ENCODE measurements at regions not wholly inside any gene's neighbourhood (a gene's known extent, or its start where the extent isn't known, plus 50 kb on each side); places are given as distances from the start of the nearest gene placed in this dataset.

DNA sequence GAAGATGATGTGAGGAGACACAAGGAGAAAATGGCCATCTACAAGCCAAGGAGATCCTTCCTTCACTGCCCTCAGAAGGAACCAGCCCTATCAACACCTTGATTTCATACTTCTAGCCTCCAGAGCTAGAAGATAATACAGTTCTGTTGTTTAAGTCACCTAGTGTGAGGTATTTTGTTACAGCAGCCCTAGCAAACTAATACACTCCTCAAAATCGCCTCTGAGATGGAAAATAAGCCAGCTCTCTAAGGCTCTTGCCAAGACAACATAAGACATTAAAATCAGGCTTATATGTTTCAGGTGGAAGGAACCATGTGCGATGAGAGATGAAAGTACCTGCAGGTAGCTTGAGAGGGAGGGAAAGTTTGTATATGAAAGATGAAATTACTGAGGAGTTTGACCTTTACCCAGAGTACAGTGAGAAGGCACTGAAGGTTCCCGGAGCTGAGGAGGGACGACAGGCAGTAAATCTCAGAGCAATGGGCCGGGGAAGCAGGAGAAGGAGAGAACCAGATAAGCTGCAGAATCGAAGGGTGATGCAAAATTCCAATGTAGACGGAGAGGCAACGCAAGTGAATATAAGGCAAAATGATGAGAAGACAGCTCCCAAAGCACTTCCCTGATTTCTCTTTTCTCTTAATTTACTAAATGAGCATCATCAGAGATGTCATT, 84.7 kb downstream of the HHIPL2 start:
- Histone ChIP-seq H4K5ac (ENCODE audit: insufficient read length, low read depth, low read length) (no peak overlapping the region), H4K20me1 (replicated peaks in 1 of 2; ENCODE audit: control insufficient read depth in 1 of 2, insufficient read depth in 2 of 2, low read length in 2 of 2) (no peaks in the 10 kb centered on the region), H2BK12ac (ENCODE audit: low read depth, low read length) (no peak overlapping the region), H3K14ac (ENCODE audit: insufficient read length) (no peak overlapping the region), H2BK20ac (ENCODE audit: low read length) (no peak overlapping the region), H2AFZ (ENCODE audit: low read length) (no peak overlapping the region), H3K23me2 (ENCODE audit: low read depth, low read length) (0 out of 2 replicates have a peak, but pooled peaks cover 2% of the 10 kb centered on the region), H2BK15ac (ENCODE audit: low read length) (no peak overlapping the region), H3K79me2 (ENCODE audit: control insufficient read depth in 1 of 2, insufficient read depth in 2 of 2, low read length in 2 of 2) (no peaks in the 10 kb centered on the region), H3K27me3 (replicated peaks in 1 of 4; ENCODE audit: control insufficient read depth in 3 of 4, extremely low read depth in 1 of 4, insufficient read depth in 3 of 4, low read length in 3 of 4) (no peaks in the 10 kb centered on the region), H3K4me3 (ENCODE audit: extremely low read depth in 1 of 4, insufficient read depth in 2 of 4, low read depth in 3 of 4, low read length in 4 of 4) (no peak overlapping the region), H3K4me2 (ENCODE audit: insufficient read depth in 1 of 2, low read depth in 2 of 2, low read length in 2 of 2) (no peak overlapping the region), H3K9me3 (ENCODE audit: insufficient read depth in 2 of 2, low read depth in 1 of 2, low read length in 1 of 2) (peaks cover 3 to 5% of the 10 kb centered on the region in 2 experiments; a peak in 2 of 4 replicates), H3K18ac (ENCODE audit: extremely low read depth, low read length) (no peak overlapping the region), H3K36me3 (ENCODE audit: control insufficient read depth in 2 of 4, insufficient read depth in 4 of 4, low read length in 3 of 4) (no peaks in the 10 kb centered on the region), H3K9ac (replicated peaks in 1 of 4; ENCODE audit: extremely low read depth in 1 of 4, low read depth in 3 of 4, low read length in 3 of 4) (no peak overlapping the region), H3K4me1 (replicated peaks in 1 of 4; ENCODE audit: control insufficient read depth in 3 of 4, insufficient read depth in 4 of 4, low read length in 3 of 4) (no peaks in the 10 kb centered on the region), H4K8ac (ENCODE audit: extremely low read depth, insufficient read depth, low read length) (no peak overlapping the region), H3K79me1 (ENCODE audit: low read depth, low read length) (no peaks in the 10 kb centered on the region), H2AK5ac (ENCODE audit: low read depth, low read length) (no peak overlapping the region), H3K27ac (ENCODE audit: low read depth, low read length) (no peak overlapping the region), H3K4ac (replicated peaks; ENCODE audit: insufficient read length, low read depth, low read length) (no peak overlapping the region), H4K91ac (replicated peaks; ENCODE audit: insufficient read length, low read length) (no peak overlapping the region), H3K56ac (replicated peaks; ENCODE audit: insufficient read length, low read depth, low read length) (no peak overlapping the region), H2BK5ac (ENCODE audit: low read depth, low read length) (no peak overlapping the region), H2BK120ac (replicated peaks; ENCODE audit: low read depth, low read length) (no peak overlapping the region), H3K23ac (ENCODE audit: insufficient read length) (no peak overlapping the region)
- no peak for TF ChIP-seq HDAC2 (IDR thresholded peaks at IDR 0.05; ENCODE audit: borderline replicate concordance in 1 of 2, low read depth in 2 of 2, low read length in 2 of 2)
- DNase-seq (ENCODE audit: low read depth in 1 of 2, low spot score in 2 of 2) = no peak
- CTCF ChIA-PET (ENCODE audit: partially characterized antibody) = interaction anchor here (0.6 to 4.2 kb wide), 6 partner anchors 8 to 297 kb away, joined by 3 to 19 read pairs (median 8); no protein-coding TSS in a partner anchor
- FAIRE-seq = no peak
- 89% methylated on average over 8 of the region's 8 CpGs; no CpG with 5 or more reads in 1 of the 2 experiments for WGBS, 2 experiments (ENCODE audit: extremely low coverage in 1 of 2, insufficient coverage in 1 of 2, insufficient read length in 1 of 2, insufficient replicate concordance in 2 of 2, low coverage in 1 of 2, low lambda C conversion rate in 2 of 2, missing lambda C conversion rate in 1 of 2)
- POLR2A ChIA-PET (ENCODE audit: partially characterized antibody) = interaction anchor here (0.7 kb wide), 1 partner anchor 332 kb away, joined by 4 read pairs; no protein-coding TSS in a partner anchor

Data from H1 (cell line).